Heart left ventricle (tissue), 16 donors: ENCODE measurements at regions not wholly inside any gene's neighbourhood (a gene's known extent, or its start where the extent isn't known, plus 50 kb on each side); places are given as distances from the start of the nearest gene placed in this dataset.
"Not testable (repeated sequence)": the region's sequence is repeated elsewhere in the genome, so short reads cannot be mapped to it uniquely, and the experiment has no call there.

Source experiments
- ATAC-seq, 4 donors: fragments of 200-7000 bp; cut with Tn5 transposase; one replicate each; pipeline ENCODE4 v1.9.1; 2020 to 2022; ENCODE audit warnings: moderate library complexity in 4 of 4, mild to moderate bottlenecking in 3 of 4, moderate number of reproducible peaks in 1 of 4
- DNase-seq, 5 donors: peaks; one replicate each; pipeline ENCODE4 v3.0.0-alpha.2; 2020
- H3K27ac ChIP-seq, 12 donors: fragments of 200-600 bp; sonication (generic) in 4 of 12; one replicate each; pipeline versions ENCODE4 v1.5.0 to v1.8.0; 2016 to 2022; ENCODE audit warnings: mild to moderate bottlenecking in 2 of 12
- H3K27me3 ChIP-seq, 9 donors: fragments of 200-600 bp; sonication (generic) in 2 of 9; one replicate each; pipeline versions ENCODE4 v1.5.1 to v1.8.0; 2016 to 2022; ENCODE audit warnings: mild to moderate bottlenecking in 3 of 9
- H3K36me3 ChIP-seq, 9 donors: fragments of 200-600 bp; sonication (generic) in 2 of 9; one replicate each; pipeline versions ENCODE4 v1.5.0 to v1.8.0; 2018 to 2022; ENCODE audit warnings: mild to moderate bottlenecking in 2 of 9
- H3K4me1 ChIP-seq, 12 donors: fragments of 200-600 bp; sonication (generic) in 4 of 12; one replicate each; pipeline versions ENCODE4 v1.5.0 to v1.8.0; 2016 to 2022; ENCODE audit warnings: mild to moderate bottlenecking in 3 of 12
- H3K4me3 ChIP-seq, 12 donors: fragments of 200-600 bp; sonication (generic) in 4 of 12; one replicate each; pipeline versions ENCODE4 v1.5.0 to v1.8.0; 2017 to 2022; ENCODE audit warnings: mild to moderate bottlenecking in 9 of 12, moderate library complexity in 4 of 12
- H3K9me3 ChIP-seq, 12 donors: fragments of 200-600 bp; sonication (generic) in 4 of 12; one replicate each; pipeline versions ENCODE4 v1.5.0 to v1.8.0; 2016 to 2022; ENCODE audit warnings: mild to moderate bottlenecking in 1 of 12
- CTCF ChIP-seq, 12 donors: fragments of 200-600 bp; sonication (generic) in 4 of 12; IDR thresholded peaks; one replicate each; pipeline versions ENCODE4 v1.5.0 to v1.8.0; 2018 to 2022; ENCODE audit warnings: antibody characterized with exemption in 12 of 12, mild to moderate bottlenecking in 5 of 12
- POLR2A ChIP-seq, 2 donors: fragments of 450-650 bp; IDR thresholded peaks; one replicate each; pipeline ENCODE4 v1.6.1; 2017; ENCODE audit warnings: antibody characterized with exemption in 2 of 2, mild to moderate bottlenecking in 2 of 2, moderate library complexity in 2 of 2
- WGBS, 4 donors: extraction: QIAGEN DNeasy Blood & Tissue Kit in 2 of 4; methylation state at CpG; one replicate each; pipeline versions ENCODE4 v1.1.5 to v1.1.7; 2013 to 2018; 5-methylcytosine and 5-hydroxymethylcytosine counted together
- intact Hi-C, 10 donors: fragments of 100-400 bp; cut with DNase I; formaldehyde crosslinking; loops; one replicate each; pipeline versions ENCODE4 v1.11.1 to v1.14.2; 2022
- donor health status: ischemic (EF 13 %, LVEDD 7.1; RV severe dilation, severe dysfunction).
- donor health status: healthy with polysubstance abuse.
- donor health status: DM: no; HTN: yes; CAD: no.
- donor health status: DM: no; HTN: no; CAD: no.
- donor health status: ischemic (EF 25% LVEDD 6.9; RV normal size, moderate dysfunction).
- donor health status: ischemic (EF 25% LVEDD 5.7; RV mildly dilated, moderate dysfunction).
- donor health status: healthy.
- donor health status: DM: yes; HTN: yes; CAD: no.
- donor health status: ischemic (EF 35%, LVEDD 5.7; RV mildly dilated, moderate dysfunction).
- donor health status: nonischemic (EF 11% LVEDD 7.7; RV severe dilation, severe dysfunction).
- donor health status: DM: yes; HTN: yes; CAD: no.
- donor health status: PGD.
- donor health status: ischemic (EF 29% LVEDD 5.4; RV normal size, mild dysfunction).
- donor health status: nonischemic (EF 23%, LVEDD 6.1; RV moderate dilation, normal function).

GRCh38 chr2:209305746-209306196, 118.1 kb upstream of the MAP2 start:
- Histone ChIP-seq H3K4me1 (no peaks in the 10 kb centered on the region), H3K4me3 (no peak overlapping the region), H3K27me3 (no peaks in the 10 kb centered on the region), H3K36me3 (no peaks in the 10 kb centered on the region), H3K27ac (no peak overlapping the region), H3K9me3 (no peaks in the 10 kb centered on the region)
- ATAC-seq (no peak), DNase-seq (no peak)
- 78 to 88% (median 84%) methylated on average over 2 to 7 of the region's 7 CpGs for WGBS, 4 donors
- TF ChIP-seq CTCF (IDR thresholded peaks at IDR 0.05) = no peak
- TF ChIP-seq POLR2A (IDR thresholded peaks at IDR 0.05) = no peak
- intact Hi-C loops = no loop called here

- no peak for TF ChIP-seq CTCF (IDR thresholded peaks at IDR 0.05)
- no peak for TF ChIP-seq POLR2A (IDR thresholded peaks at IDR 0.05)
- DNase-seq (no peak), ATAC-seq (no peak)
- Histone ChIP-seq H3K4me1 (no peaks in the 10 kb centered on the region), H3K36me3 (no peaks in the 10 kb centered on the region), H3K27ac (no peak overlapping the region), H3K9me3 (no peaks in the 10 kb centered on the region), H3K4me3 (no peak overlapping the region), H3K27me3 (no peaks in the 10 kb centered on the region)
- intact Hi-C loops = no loop called here
- WGBS, 4 donors = 61 to 78% (median 75%) methylated on average over 5 to 10 of the region's 10 CpGs
Observed at GRCh38 chr2:209307161-209308001, 116.5 kb upstream of the MAP2 start.

- H3K36me3 ChIP-seq = no peaks in the 10 kb centered on the region
- H3K9me3 ChIP-seq = no peaks in the 10 kb centered on the region
- intact Hi-C loops = no loop called here
- no peak for TF ChIP-seq CTCF (IDR thresholded peaks at IDR 0.05)
- TF ChIP-seq POLR2A (IDR thresholded peaks at IDR 0.05) = no peak
- no peak overlapping the region for H3K27ac ChIP-seq
- no peaks in the 10 kb centered on the region for H3K4me1 ChIP-seq
- ATAC-seq (no peak), DNase-seq (no peak)
- H3K4me3 ChIP-seq = no peak overlapping the region
- no peaks in the 10 kb centered on the region for H3K27me3 ChIP-seq
Observed at GRCh38 chr2:209308415-209308814, 115.4 kb upstream of the MAP2 start.

- DNase-seq = no peak
- 49 to 70% (median 61%) methylated on average over 2 of the region's 2 CpGs for WGBS, 4 donors
- no peak overlapping the region for H3K27ac ChIP-seq
- H3K4me1 ChIP-seq = no peaks in the 10 kb centered on the region
- H3K36me3 ChIP-seq = no peaks in the 10 kb centered on the region
- no peaks in the 10 kb centered on the region for H3K9me3 ChIP-seq
- peaks cover 0 to 5% (median 0%) of the 10 kb centered on the region in 9 donors for H3K27me3 ChIP-seq
- no peak for ATAC-seq
- no peak overlapping the region for H3K4me3 ChIP-seq
- intact Hi-C loops = no loop called here
- TF ChIP-seq POLR2A (IDR thresholded peaks at IDR 0.05) = no peak
- TF ChIP-seq CTCF (IDR thresholded peaks at IDR 0.05) = no peak
Observed at GRCh38 chr2:209311948-209312347, 111.9 kb upstream of the MAP2 start.

- WGBS, 4 donors = 77 to 83% (median 80%) methylated on average over 1 of the region's 1 CpG
- intact Hi-C loops, H3K4me3 ChIP-seq, H3K27ac ChIP-seq, H3K9me3 ChIP-seq, ATAC-seq, H3K4me1 ChIP-seq, DNase-seq, H3K36me3 ChIP-seq, H3K27me3 ChIP-seq: not testable (repeated sequence)
Observed at GRCh38 chr2:209312450-209312849, 111.4 kb upstream of the MAP2 start.
